ENCODE measurements at regions not wholly inside any gene's neighbourhood (a gene's known extent, or its start where the extent isn't known, plus 50 kb on each side); places are given as distances from the start of the nearest gene placed in this dataset.

DNA sequence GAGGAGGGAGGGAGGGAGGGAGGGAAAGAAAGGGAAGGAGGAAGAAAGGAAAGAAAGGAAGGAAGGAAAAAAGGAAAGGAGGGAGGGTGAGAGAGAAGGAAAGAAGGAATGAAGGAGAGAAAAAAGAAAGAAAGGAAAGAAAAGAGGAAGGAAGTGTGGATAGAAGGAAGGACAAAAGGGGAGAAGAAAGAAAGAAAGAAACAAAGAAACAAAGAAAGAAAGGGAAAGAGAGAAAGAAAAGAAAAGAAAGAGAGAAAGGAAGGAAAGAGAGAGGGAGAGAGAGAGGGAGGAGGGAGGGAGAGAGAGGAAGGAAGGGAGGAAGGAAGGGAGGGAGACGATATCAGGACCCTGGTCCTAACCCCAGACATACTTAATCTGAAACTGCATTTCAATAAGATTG is 146.2 kb upstream of the ZC3H11B start:
- TF ChIP-seq, protein P1, sequence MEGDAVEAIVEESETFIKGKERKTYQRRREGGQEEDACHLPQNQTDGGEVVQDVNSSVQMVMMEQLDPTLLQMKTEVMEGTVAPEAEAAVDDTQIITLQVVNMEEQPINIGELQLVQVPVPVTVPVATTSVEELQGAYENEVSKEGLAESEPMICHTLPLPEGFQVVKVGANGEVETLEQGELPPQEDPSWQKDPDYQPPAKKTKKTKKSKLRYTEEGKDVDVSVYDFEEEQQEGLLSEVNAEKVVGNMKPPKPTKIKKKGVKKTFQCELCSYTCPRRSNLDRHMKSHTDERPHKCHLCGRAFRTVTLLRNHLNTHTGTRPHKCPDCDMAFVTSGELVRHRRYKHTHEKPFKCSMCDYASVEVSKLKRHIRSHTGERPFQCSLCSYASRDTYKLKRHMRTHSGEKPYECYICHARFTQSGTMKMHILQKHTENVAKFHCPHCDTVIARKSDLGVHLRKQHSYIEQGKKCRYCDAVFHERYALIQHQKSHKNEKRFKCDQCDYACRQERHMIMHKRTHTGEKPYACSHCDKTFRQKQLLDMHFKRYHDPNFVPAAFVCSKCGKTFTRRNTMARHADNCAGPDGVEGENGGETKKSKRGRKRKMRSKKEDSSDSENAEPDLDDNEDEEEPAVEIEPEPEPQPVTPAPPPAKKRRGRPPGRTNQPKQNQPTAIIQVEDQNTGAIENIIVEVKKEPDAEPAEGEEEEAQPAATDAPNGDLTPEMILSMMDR (IDR thresholded peaks at IDR 0.05; ENCODE audit: low read depth, low read length, missing control alignments), result no peak
- DNase-seq (ENCODE audit: low read depth), result no peak
- no peak overlapping the region for H3K4me3 ChIP-seq (ENCODE audit: low read depth, low read length)

DNA sequence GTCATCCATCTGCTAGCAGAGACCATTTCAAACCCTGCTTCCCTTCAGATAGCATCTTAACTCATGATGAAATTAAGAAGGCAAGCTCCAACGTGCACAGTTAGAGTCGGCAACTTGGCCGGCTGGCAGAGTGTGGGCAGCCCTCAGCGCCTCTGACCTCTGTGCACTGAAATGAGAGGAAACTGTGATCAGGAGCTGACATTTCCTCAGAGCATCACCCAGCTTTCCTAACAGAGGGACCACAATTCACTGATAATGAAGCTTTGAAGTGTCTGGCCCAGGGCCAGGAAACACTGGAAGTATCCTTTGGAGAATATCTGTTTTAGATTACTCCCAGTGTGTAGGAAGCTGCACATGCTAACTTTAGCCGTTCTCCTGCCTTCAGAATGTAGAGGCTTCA is 145.0 kb upstream of the ZC3H11B start:
- H3K4me3 ChIP-seq (ENCODE audit: low read depth, low read length), result no peak overlapping the region
- TF ChIP-seq, protein P1 (IDR thresholded peaks at IDR 0.05; ENCODE audit: low read depth, low read length, missing control alignments), result no peak
- no peak for DNase-seq (ENCODE audit: low read depth)

DNA sequence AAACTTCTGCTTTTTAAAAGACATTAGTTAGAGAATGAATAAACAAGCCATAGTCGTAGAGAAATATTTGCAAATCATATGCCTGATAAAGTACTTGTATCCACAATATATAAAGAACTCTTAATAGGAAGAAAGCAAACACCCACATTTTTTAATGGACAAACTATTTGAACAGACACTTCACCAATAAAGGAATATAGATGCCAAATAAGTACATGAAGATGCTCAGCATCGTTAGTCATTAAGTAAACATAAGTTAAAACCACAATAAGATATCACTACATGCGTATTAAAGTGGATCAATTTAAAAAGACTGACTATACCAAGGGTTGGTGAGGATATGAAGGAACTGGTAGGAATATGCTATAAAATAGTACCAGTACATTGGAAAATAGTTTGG is 142.3 kb upstream of the ZC3H11B start:
- no peak overlapping the region for H3K4me3 ChIP-seq (ENCODE audit: low read depth, low read length)
- TF ChIP-seq, protein P1 (IDR thresholded peaks at IDR 0.05; ENCODE audit: low read depth, low read length, missing control alignments), result no peak
- DNase-seq (ENCODE audit: low read depth), result no peak

DNA sequence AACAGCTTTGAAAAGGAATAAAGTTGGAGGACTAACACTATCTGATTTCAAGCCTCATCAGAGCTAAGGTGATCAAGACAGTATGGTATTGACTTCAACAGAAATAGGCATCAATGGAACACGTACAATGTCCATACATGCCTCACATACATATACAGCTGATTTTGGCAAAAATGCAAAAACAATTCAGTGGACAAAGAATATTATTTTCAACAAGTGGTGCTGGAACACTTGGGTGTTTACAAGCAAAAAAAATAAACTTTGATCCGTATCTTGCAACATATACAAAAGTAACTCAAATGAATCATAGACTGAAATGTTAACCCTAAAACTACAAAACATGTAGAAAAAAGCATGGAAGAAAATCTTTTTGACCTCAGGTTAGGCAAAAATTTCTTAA is 141.9 kb upstream of the ZC3H11B start:
- H3K4me3 ChIP-seq (ENCODE audit: low read depth, low read length), result no peak overlapping the region
- TF ChIP-seq, protein P1 (IDR thresholded peaks at IDR 0.05; ENCODE audit: low read depth, low read length, missing control alignments), result no peak
- no peak for DNase-seq (ENCODE audit: low read depth)

DNA sequence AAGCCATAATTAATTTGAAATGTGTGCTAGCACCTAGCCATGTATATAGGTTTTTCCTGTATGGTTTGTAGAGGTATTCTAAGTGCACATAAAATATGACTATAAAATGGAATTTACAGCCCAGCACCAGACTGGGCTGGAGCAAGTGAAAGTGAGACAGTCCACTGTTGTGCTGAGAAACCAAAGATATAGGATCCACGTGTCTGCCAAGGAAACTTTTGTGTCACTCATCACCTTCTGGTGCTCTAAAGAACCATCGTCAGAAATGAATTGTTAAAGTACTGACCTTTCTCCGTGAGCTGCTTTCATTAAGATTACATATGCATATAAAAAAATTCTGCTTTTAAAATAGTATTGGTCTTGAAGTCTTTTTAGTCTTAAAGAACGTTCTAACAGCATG is 141.0 kb upstream of the ZC3H11B start:
- DNase-seq (ENCODE audit: low read depth), result no peak
- no peak overlapping the region for H3K4me3 ChIP-seq (ENCODE audit: low read depth, low read length)
- TF ChIP-seq, protein P1 (IDR thresholded peaks at IDR 0.05; ENCODE audit: low read depth, low read length, missing control alignments), result no peak

DNA sequence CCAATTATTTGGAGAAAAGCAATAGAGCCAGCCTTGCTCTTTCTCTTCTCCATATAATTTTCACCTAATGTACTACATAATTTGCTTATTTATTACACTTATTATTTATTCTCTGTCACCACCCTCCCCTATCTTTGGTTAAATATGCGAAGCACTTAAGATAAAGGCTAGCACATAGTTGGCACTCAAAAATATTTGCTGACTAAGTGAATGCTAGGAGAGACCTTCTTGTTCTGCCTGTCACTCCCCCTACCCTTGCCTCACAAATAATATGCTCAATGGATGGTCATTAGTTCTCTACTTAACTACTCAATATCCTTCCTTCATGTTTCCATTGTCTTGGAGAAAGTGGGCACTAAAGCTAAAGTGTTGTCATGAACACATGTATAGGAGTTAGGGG is 139.7 kb upstream of the ZC3H11B start:
- no peak for DNase-seq (ENCODE audit: low read depth)
- no peak overlapping the region for H3K4me3 ChIP-seq (ENCODE audit: low read depth, low read length)
- TF ChIP-seq, protein P1 (IDR thresholded peaks at IDR 0.05; ENCODE audit: low read depth, low read length, missing control alignments), result no peak

DNA sequence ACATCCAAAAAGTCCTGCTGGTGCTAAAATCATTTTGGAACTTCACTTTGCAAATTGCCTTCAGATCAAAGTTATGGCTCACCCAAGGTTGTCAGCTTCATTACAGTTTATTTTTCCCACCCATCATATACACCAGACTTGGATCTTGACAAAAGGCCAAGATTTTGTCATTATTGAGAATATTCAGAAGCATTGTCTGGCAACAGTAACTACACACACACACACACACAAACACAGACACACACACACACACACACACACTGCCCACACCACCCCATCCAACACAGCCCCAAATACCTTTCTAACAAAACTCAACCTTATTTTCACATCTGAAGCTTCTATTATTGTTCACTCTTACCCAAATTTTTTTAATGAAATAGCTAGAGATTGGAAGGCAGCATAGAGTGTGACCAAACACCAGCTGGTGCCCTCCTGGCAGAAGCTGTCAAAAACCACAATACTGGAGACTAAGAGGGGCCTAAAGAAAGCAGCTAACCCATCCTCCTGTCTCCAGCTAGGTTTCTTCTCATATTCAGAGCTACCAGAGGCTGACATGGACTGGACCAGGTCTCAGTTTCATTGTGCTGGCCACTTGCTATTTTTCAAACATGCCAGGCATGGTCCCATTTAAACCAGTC is 139.1 kb upstream of the ZC3H11B start:
- DNase-seq (ENCODE audit: low read depth), result no peak
- TF ChIP-seq, protein P1 (IDR thresholded peaks at IDR 0.05; ENCODE audit: low read depth, low read length, missing control alignments), result no peak
- no peak overlapping the region for H3K4me3 ChIP-seq (ENCODE audit: low read depth, low read length)
